HepG2 (cell line): ENCODE measurements at regions not wholly inside any gene's neighbourhood (a gene's known extent, or its start where the extent isn't known, plus 50 kb on each side); places are given as distances from the start of the nearest gene placed in this dataset.

ENCODE experiments used
- ATAC-seq: fragments of 200-7000 bp; cut with Tn5 transposase; 3 replicates; pipeline ENCODE4 v1.9.1; 2020; ENCODE audit warnings: mild to moderate bottlenecking, moderate library complexity
- BruUV-seq: library from RNA; stranded (reverse); fragments of 400-500 nt; replicated peaks from 2 replicates; lab custom pipeline; 2021; lab: Mats Ljungman, UMichigan
- CTCF ChIA-PET: fragments of 300-600 bp; formaldehyde crosslinking; extraction: SDS; loops from one replicate; lab custom pipeline; 2021; ENCODE audit warnings: low total read pairs, inconsistent platforms, low intra/inter-chr PET ratio; lab: Yijun Ruan, JAX
- POLR2A ChIA-PET: fragments of 350-600 bp; sonication (Branson Sonifier 250); formaldehyde crosslinking; loops from one replicate; lab custom pipeline; 2020; ENCODE audit warnings: antibody characterized with exemption, inconsistent platforms; lab: Yijun Ruan, JAX
- DNase-seq: peaks from one replicate; pipeline ENCODE4 v3.0.0-alpha.2; 2015; ENCODE audit warnings: low spot score
- FAIRE-seq: peaks from 3 replicates; lab custom pipeline; 2011; peaks lifted over from hg19 to GRCh38; lab: Jason Lieb, UNC
- H2AFZ ChIP-seq: one replicate; pipeline ENCODE4 v1.6.1; 2011; ENCODE audit warnings: low read length, inconsistent platforms
- H3K27ac ChIP-seq: fragments of 300-600 bp; 3 replicates; pipeline ENCODE4 v1.8.0; 2011; ENCODE audit warnings: mixed run types, mild to moderate bottlenecking, mixed read lengths, low read length, inconsistent platforms; ENCODE audit not compliant: insufficient read depth; ENCODE audit errors: extremely low read length
- H3K27me3 ChIP-seq, 2 experiments: fragments of 200-600 bp in 1 of 2; 2 replicates in 1 of 2; 3 replicates in 1 of 2; pipeline versions ENCODE4 v1.6.0 to v1.8.0; 2011; ENCODE audit warnings: low read length in 2 of 2, mild to moderate bottlenecking in 2 of 2, moderate library complexity in 2 of 2, inconsistent platforms in 1 of 2; ENCODE audit not compliant: insufficient read depth in 2 of 2, control insufficient read depth in 1 of 2
- H3K36me3 ChIP-seq, 2 experiments: fragments of 200-600 bp in 1 of 2; replicated peaks in 1 of 2; 2 replicates in 1 of 2; 3 replicates in 1 of 2; pipeline versions ENCODE4 v1.5.1 to v1.8.0; 2011; ENCODE audit warnings: low read length in 2 of 2, inconsistent platforms in 1 of 2; ENCODE audit not compliant: insufficient read depth in 2 of 2, control insufficient read depth in 1 of 2
- H3K4me1 ChIP-seq: 2 replicates; pipeline ENCODE4 v1.5.1; 2012; ENCODE audit warnings: low read length, inconsistent platforms; ENCODE audit not compliant: insufficient read depth
- H3K4me2 ChIP-seq: 2 replicates; pipeline ENCODE4 v1.6.0; 2011; ENCODE audit warnings: low read depth, low read length, inconsistent platforms
- H3K4me3 ChIP-seq, 3 experiments: fragments of 200-600 bp in 1 of 3; sonication (generic), shearing (Covaris generic) in 1 of 3; replicated peaks in 1 of 3; 2 replicates each; pipeline ENCODE4 v1.5.1; 2011 to 2016; ENCODE audit warnings: low read length in 3 of 3, inconsistent platforms in 2 of 3, low read depth in 2 of 3, mild to moderate bottlenecking in 2 of 3, control low read depth in 1 of 3, mixed read lengths in 1 of 3; ENCODE audit not compliant: insufficient read depth in 1 of 3
- H3K79me2 ChIP-seq: one replicate; pipeline ENCODE4 v1.6.1; 2011; ENCODE audit warnings: low read length, inconsistent platforms; ENCODE audit not compliant: insufficient read depth
- H3K9ac ChIP-seq: 2 replicates; pipeline ENCODE4 v1.6.0; 2011; ENCODE audit warnings: mild to moderate bottlenecking, low read depth, low read length, inconsistent platforms; ENCODE audit not compliant: insufficient read depth
- H3K9me3 ChIP-seq: 2 replicates; pipeline ENCODE4 v1.5.1; 2012; ENCODE audit warnings: mild to moderate bottlenecking, low read length
- H4K20me1 ChIP-seq: 2 replicates; pipeline ENCODE4 v1.6.0; 2011; ENCODE audit warnings: inconsistent platforms, mild to moderate bottlenecking, low read length, moderate library complexity; ENCODE audit not compliant: insufficient read depth
- CBX1 ChIP-seq: IDR thresholded peaks from one replicate; pipeline ENCODE4 v1.6.1; 2016; ENCODE audit warnings: antibody characterized with exemption, low read depth
- CENPT ChIP-seq: sonication (generic); formaldehyde crosslinking; IDR thresholded peaks from 2 replicates; pipeline ENCODE4 v1.8.0; 2022; ENCODE audit warnings: low read depth, mild to moderate bottlenecking, moderate library complexity, missing genetic modification reagents
- KDM2A ChIP-seq: sonication (generic); formaldehyde crosslinking; IDR thresholded peaks from 2 replicates; pipeline ENCODE4 v1.4.0; 2020; ENCODE audit warnings: low read depth, missing genetic modification reagents, borderline replicate concordance
- SMAD3 ChIP-seq: sonication (generic); formaldehyde crosslinking; IDR thresholded peaks from 2 replicates; pipeline ENCODE4 v1.4.0; 2020; ENCODE audit warnings: missing genetic modification reagents
- SSRP1 ChIP-seq: IDR thresholded peaks from 2 replicates; pipeline ENCODE4 v1.6.1; 2016; ENCODE audit warnings: control low read depth
- ZNF446 ChIP-seq: sonication (generic); formaldehyde crosslinking; IDR thresholded peaks from 2 replicates; pipeline ENCODE4 v1.5.0; 2020; ENCODE audit warnings: mild to moderate bottlenecking, missing genetic modification reagents
- ZNF451 ChIP-seq: sonication (generic); formaldehyde crosslinking; IDR thresholded peaks from 2 replicates; pipeline ENCODE4 v1.5.0; 2020; ENCODE audit warnings: mild to moderate bottlenecking, missing genetic modification reagents
- ZNF549 ChIP-seq: sonication (generic); formaldehyde crosslinking; IDR thresholded peaks from 2 replicates; pipeline ENCODE4 v1.5.0; 2020; ENCODE audit warnings: missing genetic modification reagents
- ZNF776 ChIP-seq: sonication (generic); formaldehyde crosslinking; IDR thresholded peaks from 2 replicates; pipeline ENCODE4 v1.4.0; 2020; ENCODE audit warnings: mild to moderate bottlenecking, missing genetic modification reagents
- WGBS: methylation state at CpG from one replicate; pipeline ENCODE4 v1.1.6; 2017; ENCODE audit warnings: low lambda C conversion rate; 5-methylcytosine and 5-hydroxymethylcytosine counted together
- in situ Hi-C: cut with HindIII; loops from 2 replicates; pipeline ENCODE4 v1.10.0; 2017; ENCODE audit warnings: low pct_unique_long_range_greater_than_20kb; ENCODE audit not compliant: extremely low pct_ligation_motif_present
- intact Hi-C: fragments of 100-400 bp; cut with micrococcal nuclease; formaldehyde crosslinking; loops from one replicate; pipeline ENCODE4 v1.10.0; 2022; ENCODE audit not compliant: unreplicated experiment
- TF ChIP-seq, protein P1 (sequence below): fragments of 450-650 bp; IDR thresholded peaks from 2 replicates; pipeline ENCODE4 v1.6.1; 2017
- TF ChIP-seq, protein P2 (sequence below): sonication (generic); formaldehyde crosslinking; IDR thresholded peaks from 2 replicates; pipeline ENCODE4 v1.4.0; 2020; ENCODE audit warnings: missing genetic modification reagents
- TF ChIP-seq, protein P3 (sequence below): sonication (generic); formaldehyde crosslinking; IDR thresholded peaks from 2 replicates; pipeline ENCODE4 v1.5.0; 2020; ENCODE audit warnings: missing genetic modification reagents, mild to moderate bottlenecking, borderline replicate concordance
- TF ChIP-seq, protein P4 (sequence below): sonication (generic); formaldehyde crosslinking; IDR thresholded peaks from 2 replicates; pipeline ENCODE4 v1.5.0; 2020; ENCODE audit warnings: missing genetic modification reagents

DNA sequence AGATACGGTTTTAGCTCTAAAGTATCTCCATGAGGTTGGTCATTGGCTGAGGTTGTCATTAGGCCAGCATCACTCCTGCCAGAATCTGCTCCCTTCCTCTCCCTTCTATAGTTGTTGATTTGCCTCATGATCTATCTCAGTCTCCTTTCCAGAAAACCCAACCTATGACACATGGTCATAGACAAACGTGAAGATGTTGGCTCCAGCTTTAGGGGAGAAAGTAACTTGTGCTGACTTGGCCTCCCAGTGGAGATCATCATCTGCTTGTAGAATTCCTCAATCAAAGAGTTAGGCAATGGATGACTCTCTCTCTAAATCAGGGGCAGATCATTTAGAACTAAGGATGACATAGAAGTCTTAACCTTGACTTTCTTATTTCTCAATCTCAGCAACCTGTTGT is 894.4 kb downstream of the TTLL7 start:
- Histone ChIP-seq H2AFZ (no peak overlapping the region), H3K27ac (no peak overlapping the region), H3K79me2 (no peaks in the 10 kb centered on the region), H4K20me1 (no peaks in the 10 kb centered on the region), H3K9me3 (peaks cover 76% of the 10 kb centered on the region), H3K9ac (no peak overlapping the region), H3K4me2 (no peak overlapping the region), H3K36me3 (no peaks in the 10 kb centered on the region), H3K4me1 (no peaks in the 10 kb centered on the region), H3K27me3 (no peaks in the 10 kb centered on the region), H3K4me3 (no peak overlapping the region)
- intact Hi-C loops = no loop called here
- no peak for ATAC-seq
- CTCF ChIA-PET = no interaction called here
- no TSS peak for BruUV-seq
- POLR2A ChIA-PET = no interaction called here
- DNase-seq = no peak
- FAIRE-seq = no peak
- in situ Hi-C loops = no loop called here
- WGBS = 9% methylated on average over 1 of the region's 2 CpGs
- no peak for TF ChIP-seq SSRP1 (CRISPR knock-in tag)
- TF ChIP-seq, protein P1, sequence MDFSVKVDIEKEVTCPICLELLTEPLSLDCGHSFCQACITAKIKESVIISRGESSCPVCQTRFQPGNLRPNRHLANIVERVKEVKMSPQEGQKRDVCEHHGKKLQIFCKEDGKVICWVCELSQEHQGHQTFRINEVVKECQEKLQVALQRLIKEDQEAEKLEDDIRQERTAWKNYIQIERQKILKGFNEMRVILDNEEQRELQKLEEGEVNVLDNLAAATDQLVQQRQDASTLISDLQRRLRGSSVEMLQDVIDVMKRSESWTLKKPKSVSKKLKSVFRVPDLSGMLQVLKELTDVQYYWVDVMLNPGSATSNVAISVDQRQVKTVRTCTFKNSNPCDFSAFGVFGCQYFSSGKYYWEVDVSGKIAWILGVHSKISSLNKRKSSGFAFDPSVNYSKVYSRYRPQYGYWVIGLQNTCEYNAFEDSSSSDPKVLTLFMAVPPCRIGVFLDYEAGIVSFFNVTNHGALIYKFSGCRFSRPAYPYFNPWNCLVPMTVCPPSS = no peak
- TF ChIP-seq SMAD3 (CRISPR knock-in tag) = no peak
- no peak for TF ChIP-seq ZNF446 (CRISPR knock-in tag)
- TF ChIP-seq ZNF776 (CRISPR knock-in tag) = no peak
- TF ChIP-seq CENPT = no peak
- no peak for TF ChIP-seq ZNF549
- TF ChIP-seq, protein P2, sequence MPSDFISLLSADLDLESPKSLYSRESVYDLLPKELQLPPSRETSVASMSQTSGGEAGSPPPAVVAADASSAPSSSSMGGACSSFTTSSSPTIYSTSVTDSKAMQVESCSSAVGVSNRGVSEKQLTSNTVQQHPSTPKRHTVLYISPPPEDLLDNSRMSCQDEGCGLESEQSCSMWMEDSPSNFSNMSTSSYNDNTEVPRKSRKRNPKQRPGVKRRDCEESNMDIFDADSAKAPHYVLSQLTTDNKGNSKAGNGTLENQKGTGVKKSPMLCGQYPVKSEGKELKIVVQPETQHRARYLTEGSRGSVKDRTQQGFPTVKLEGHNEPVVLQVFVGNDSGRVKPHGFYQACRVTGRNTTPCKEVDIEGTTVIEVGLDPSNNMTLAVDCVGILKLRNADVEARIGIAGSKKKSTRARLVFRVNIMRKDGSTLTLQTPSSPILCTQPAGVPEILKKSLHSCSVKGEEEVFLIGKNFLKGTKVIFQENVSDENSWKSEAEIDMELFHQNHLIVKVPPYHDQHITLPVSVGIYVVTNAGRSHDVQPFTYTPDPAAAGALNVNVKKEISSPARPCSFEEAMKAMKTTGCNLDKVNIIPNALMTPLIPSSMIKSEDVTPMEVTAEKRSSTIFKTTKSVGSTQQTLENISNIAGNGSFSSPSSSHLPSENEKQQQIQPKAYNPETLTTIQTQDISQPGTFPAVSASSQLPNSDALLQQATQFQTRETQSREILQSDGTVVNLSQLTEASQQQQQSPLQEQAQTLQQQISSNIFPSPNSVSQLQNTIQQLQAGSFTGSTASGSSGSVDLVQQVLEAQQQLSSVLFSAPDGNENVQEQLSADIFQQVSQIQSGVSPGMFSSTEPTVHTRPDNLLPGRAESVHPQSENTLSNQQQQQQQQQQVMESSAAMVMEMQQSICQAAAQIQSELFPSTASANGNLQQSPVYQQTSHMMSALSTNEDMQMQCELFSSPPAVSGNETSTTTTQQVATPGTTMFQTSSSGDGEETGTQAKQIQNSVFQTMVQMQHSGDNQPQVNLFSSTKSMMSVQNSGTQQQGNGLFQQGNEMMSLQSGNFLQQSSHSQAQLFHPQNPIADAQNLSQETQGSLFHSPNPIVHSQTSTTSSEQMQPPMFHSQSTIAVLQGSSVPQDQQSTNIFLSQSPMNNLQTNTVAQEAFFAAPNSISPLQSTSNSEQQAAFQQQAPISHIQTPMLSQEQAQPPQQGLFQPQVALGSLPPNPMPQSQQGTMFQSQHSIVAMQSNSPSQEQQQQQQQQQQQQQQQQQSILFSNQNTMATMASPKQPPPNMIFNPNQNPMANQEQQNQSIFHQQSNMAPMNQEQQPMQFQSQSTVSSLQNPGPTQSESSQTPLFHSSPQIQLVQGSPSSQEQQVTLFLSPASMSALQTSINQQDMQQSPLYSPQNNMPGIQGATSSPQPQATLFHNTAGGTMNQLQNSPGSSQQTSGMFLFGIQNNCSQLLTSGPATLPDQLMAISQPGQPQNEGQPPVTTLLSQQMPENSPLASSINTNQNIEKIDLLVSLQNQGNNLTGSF (CRISPR knock-in tag) = no peak
- TF ChIP-seq, protein P3, sequence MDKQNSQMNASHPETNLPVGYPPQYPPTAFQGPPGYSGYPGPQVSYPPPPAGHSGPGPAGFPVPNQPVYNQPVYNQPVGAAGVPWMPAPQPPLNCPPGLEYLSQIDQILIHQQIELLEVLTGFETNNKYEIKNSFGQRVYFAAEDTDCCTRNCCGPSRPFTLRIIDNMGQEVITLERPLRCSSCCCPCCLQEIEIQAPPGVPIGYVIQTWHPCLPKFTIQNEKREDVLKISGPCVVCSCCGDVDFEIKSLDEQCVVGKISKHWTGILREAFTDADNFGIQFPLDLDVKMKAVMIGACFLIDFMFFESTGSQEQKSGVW (CRISPR knock-in tag) = no peak
- TF ChIP-seq, protein P4, sequence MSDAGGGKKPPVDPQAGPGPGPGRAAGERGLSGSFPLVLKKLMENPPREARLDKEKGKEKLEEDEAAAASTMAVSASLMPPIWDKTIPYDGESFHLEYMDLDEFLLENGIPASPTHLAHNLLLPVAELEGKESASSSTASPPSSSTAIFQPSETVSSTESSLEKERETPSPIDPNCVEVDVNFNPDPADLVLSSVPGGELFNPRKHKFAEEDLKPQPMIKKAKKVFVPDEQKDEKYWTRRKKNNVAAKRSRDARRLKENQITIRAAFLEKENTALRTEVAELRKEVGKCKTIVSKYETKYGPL = no peak
- no peak for TF ChIP-seq ZNF451 (CRISPR knock-in tag)
- TF ChIP-seq KDM2A (CRISPR knock-in tag) = no peak
- no peak for TF ChIP-seq CBX1
